Trophoblast cell (in vitro differentiated cells and primary cell): ENCODE measurements at regions not wholly inside any gene's neighbourhood (a gene's known extent, or its start where the extent isn't known, plus 50 kb on each side); places are given as distances from the start of the nearest gene placed in this dataset.
"Not testable (repeated sequence)": the region's sequence is repeated elsewhere in the genome, so short reads cannot be mapped to it uniquely, and the experiment has no call there.

ENCODE experiments used
- DNase-seq, 2 donors: peaks; one replicate each; pipeline ENCODE4 v3.0.0-alpha.2; 2016
- H2AFZ ChIP-seq: 2 replicates; pipeline ENCODE4 v1.6.1; 2013; ENCODE audit warnings: low read length, moderate library complexity, mild to moderate bottlenecking; ENCODE audit not compliant: insufficient read depth, poor library complexity
- H2AK5ac ChIP-seq: 2 replicates; pipeline ENCODE4 v1.6.1; 2013; ENCODE audit warnings: mild to moderate bottlenecking, low read length
- H2BK120ac ChIP-seq: 2 replicates; pipeline ENCODE4 v1.6.1; 2013; ENCODE audit warnings: low read length, mild to moderate bottlenecking, moderate library complexity; ENCODE audit not compliant: insufficient read depth, poor library complexity
- H2BK12ac ChIP-seq: 2 replicates; pipeline ENCODE4 v1.6.1; 2013; ENCODE audit warnings: mild to moderate bottlenecking, low read length, moderate library complexity
- H2BK5ac ChIP-seq: 2 replicates; pipeline ENCODE4 v1.6.1; 2013; ENCODE audit warnings: low read length, low read depth, moderate library complexity, mild to moderate bottlenecking; ENCODE audit not compliant: poor library complexity
- H3K14ac ChIP-seq: 2 replicates; pipeline ENCODE4 v1.6.1; 2013; ENCODE audit warnings: mild to moderate bottlenecking, low read length
- H3K18ac ChIP-seq: 2 replicates; pipeline ENCODE4 v1.6.1; 2013; ENCODE audit warnings: mild to moderate bottlenecking, low read length
- H3K23ac ChIP-seq: 2 replicates; pipeline ENCODE4 v1.6.1; 2013; ENCODE audit warnings: low read length
- H3K27ac ChIP-seq: 2 replicates; pipeline ENCODE4 v1.5.1; 2013; ENCODE audit warnings: low read depth, mild to moderate bottlenecking, inconsistent platforms, low read length, moderate library complexity
- H3K27me3 ChIP-seq: 2 replicates; pipeline ENCODE4 v1.6.1; 2013; ENCODE audit warnings: inconsistent platforms, mild to moderate bottlenecking, low read length, moderate library complexity; ENCODE audit not compliant: insufficient read depth
- H3K36me3 ChIP-seq, 2 experiments: 1 replicate in 1 of 2; 2 replicates in 1 of 2; pipeline ENCODE4 v1.6.1; 2013; ENCODE audit warnings: low read length in 2 of 2, mild to moderate bottlenecking in 2 of 2, moderate library complexity in 1 of 2; ENCODE audit not compliant: insufficient read depth in 2 of 2, control insufficient read depth in 1 of 2
- H3K4ac ChIP-seq: 2 replicates; pipeline ENCODE4 v1.6.1; 2013; ENCODE audit warnings: low read depth, mild to moderate bottlenecking, low read length, moderate library complexity
- H3K4me1 ChIP-seq, 2 experiments: 1 replicate in 1 of 2; 2 replicates in 1 of 2; pipeline ENCODE4 v1.6.1; 2013; ENCODE audit warnings: low read length in 2 of 2, mild to moderate bottlenecking in 2 of 2, moderate library complexity in 1 of 2; ENCODE audit not compliant: insufficient read depth in 2 of 2, control insufficient read depth in 1 of 2
- H3K4me2 ChIP-seq: 2 replicates; pipeline ENCODE4 v1.6.1; 2013; ENCODE audit warnings: inconsistent platforms, mild to moderate bottlenecking, low read length, moderate library complexity
- H3K4me3 ChIP-seq: 2 replicates; pipeline ENCODE4 v1.5.1; 2013; ENCODE audit warnings: mild to moderate bottlenecking, low read depth, low read length, inconsistent platforms
- H3K79me1 ChIP-seq: one replicate; pipeline ENCODE4 v1.6.1; 2013; ENCODE audit warnings: low read length
- H3K79me2 ChIP-seq: 2 replicates; pipeline ENCODE4 v1.6.1; 2013; ENCODE audit warnings: low read length, mild to moderate bottlenecking; ENCODE audit not compliant: control insufficient read depth, insufficient read depth, poor library complexity
- H3K9ac ChIP-seq: 2 replicates; pipeline ENCODE4 v1.6.1; 2013; ENCODE audit warnings: mild to moderate bottlenecking, low read length
- H3K9me3 ChIP-seq: 2 replicates; pipeline ENCODE4 v1.6.1; 2013; ENCODE audit warnings: low read depth, mild to moderate bottlenecking, control low read depth, inconsistent platforms, low read length; ENCODE audit not compliant: insufficient read depth
- H4K12ac ChIP-seq: 2 replicates; pipeline ENCODE4 v1.6.1; 2013; ENCODE audit warnings: low read depth, mild to moderate bottlenecking, low read length, moderate library complexity
- H4K8ac ChIP-seq: 2 replicates; pipeline ENCODE4 v1.6.1; 2013; ENCODE audit warnings: low read depth, mild to moderate bottlenecking, low read length, moderate library complexity
- H4K91ac ChIP-seq: one replicate; pipeline ENCODE4 v1.6.1; 2013; ENCODE audit warnings: low read depth, mild to moderate bottlenecking, low read length, moderate library complexity
- WGBS: extraction: QIAGEN DNeasy Blood & Tissue Kit; methylation state at CpG from one replicate; pipeline ENCODE4 v1.1.7; 2013; ENCODE audit warnings: missing lambda C conversion rate; ENCODE audit not compliant: insufficient read length, insufficient coverage; ENCODE audit errors: extremely low coverage; 5-methylcytosine and 5-hydroxymethylcytosine counted together

DNA sequence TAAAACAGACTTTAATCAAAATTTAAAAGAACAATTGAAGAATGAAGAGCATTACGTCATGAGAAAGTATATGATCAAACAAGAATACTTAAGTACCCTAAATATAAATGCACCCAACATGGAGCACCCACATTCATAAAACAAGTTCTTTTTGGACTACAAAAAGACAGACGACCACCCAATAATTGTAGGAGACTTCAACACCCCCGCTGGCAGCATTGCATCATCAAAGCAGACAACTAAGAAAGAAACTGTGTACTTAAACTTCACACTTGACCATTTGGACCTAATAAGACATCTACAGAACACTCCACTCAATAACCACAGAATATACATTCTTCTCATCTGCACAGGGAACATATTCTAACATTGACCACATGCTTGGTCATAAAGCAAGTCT lies 291.7 kb upstream of the ZNF322 start:
- not testable (repeated sequence) for H3K36me3 ChIP-seq, DNase-seq, H2BK120ac ChIP-seq, H2AK5ac ChIP-seq, H2AFZ ChIP-seq, H4K12ac ChIP-seq, H3K9ac ChIP-seq, H2BK12ac ChIP-seq, H4K91ac ChIP-seq, H3K79me2 ChIP-seq, H3K18ac ChIP-seq, H3K4me2 ChIP-seq, H2BK5ac ChIP-seq, H3K4me3 ChIP-seq, H3K14ac ChIP-seq, H3K79me1 ChIP-seq, H3K9me3 ChIP-seq, H3K23ac ChIP-seq, H3K4me1 ChIP-seq, H3K27me3 ChIP-seq, H4K8ac ChIP-seq, H3K4ac ChIP-seq, H3K27ac ChIP-seq
- WGBS: no CpG with 5 or more reads among the region's 3 CpGs

GRCh38 chr6:26956078-26956600 lies 291.4 kb upstream of the PRSS16 start:
- not testable (repeated sequence) for H3K9me3 ChIP-seq, H3K79me2 ChIP-seq, H3K27ac ChIP-seq, H2AK5ac ChIP-seq, H3K9ac ChIP-seq, H2BK120ac ChIP-seq, H3K27me3 ChIP-seq, H2BK12ac ChIP-seq, H4K8ac ChIP-seq, H3K18ac ChIP-seq, H3K79me1 ChIP-seq, H4K91ac ChIP-seq, H2AFZ ChIP-seq, H3K14ac ChIP-seq, H4K12ac ChIP-seq, H2BK5ac ChIP-seq, H3K36me3 ChIP-seq, H3K23ac ChIP-seq, H3K4me1 ChIP-seq, H3K4ac ChIP-seq
- H3K4me3 ChIP-seq: peak overlapping the region; percentile 64
- whole genome bisulfite sequencing: no CpG with 5 or more reads among the region's 20 CpGs
- peak overlapping the region; percentile 47 for H3K4me2 ChIP-seq
- peak; percentile 56 to 74 for DNase-seq

GRCh38 chr6:26956601-26957184 lies 290.8 kb upstream of the PRSS16 start:
- not testable (repeated sequence) for H3K79me1 ChIP-seq, H3K9ac ChIP-seq, H2AFZ ChIP-seq, H3K9me3 ChIP-seq, H3K27me3 ChIP-seq, H3K79me2 ChIP-seq, H2AK5ac ChIP-seq, H4K91ac ChIP-seq, H3K18ac ChIP-seq, H3K4me1 ChIP-seq, H3K14ac ChIP-seq, H2BK5ac ChIP-seq, H3K36me3 ChIP-seq, H2BK120ac ChIP-seq, H3K23ac ChIP-seq, H4K12ac ChIP-seq, H3K4ac ChIP-seq, H2BK12ac ChIP-seq
- peak overlapping the region; percentile 60 for H3K27ac ChIP-seq
- H3K4me2 ChIP-seq: peak overlapping the region; percentile 25
- peak; percentile 53 to 74 for DNase-seq
- H3K4me3 ChIP-seq: peak overlapping the region; percentile 74
- no CpG with 5 or more reads among the region's 54 CpGs for WGBS
- peak overlapping the region; percentile 22 for H4K8ac ChIP-seq

GRCh38 chr6:26957399-26958127 lies 289.9 kb upstream of the PRSS16 start:
- Histone ChIP-seq H3K4me2 (peak overlapping the region; percentile 30), H4K8ac (peak overlapping the region; percentile 16)
- WGBS: no CpG with 5 or more reads among the region's 6 CpGs
- not testable (repeated sequence) for H3K27ac ChIP-seq, H3K36me3 ChIP-seq, H3K14ac ChIP-seq, H3K23ac ChIP-seq, H2AFZ ChIP-seq, H2BK5ac ChIP-seq, H3K27me3 ChIP-seq, H3K9me3 ChIP-seq, H4K12ac ChIP-seq, H2AK5ac ChIP-seq, H3K4ac ChIP-seq, H2BK120ac ChIP-seq, H3K18ac ChIP-seq, H4K91ac ChIP-seq, DNase-seq, H3K9ac ChIP-seq, H3K79me1 ChIP-seq, H3K79me2 ChIP-seq, H3K4me1 ChIP-seq, H3K4me3 ChIP-seq, H2BK12ac ChIP-seq
